ENCODE measurements at regions not wholly inside any gene's neighbourhood (a gene's known extent, or its start where the extent isn't known, plus 50 kb on each side); places are given as distances from the start of the nearest gene placed in this dataset.
"Not testable (repeated sequence)": the region's sequence is repeated elsewhere in the genome, so short reads cannot be mapped to it uniquely, and the experiment has no call there.

- DNase-seq: no peak
Measured at GRCh38 chr3:165984589-165984988, 147.4 kb upstream of the BCHE start.

- peak; percentile 4 to 62 for DNase-seq
Measured at GRCh38 chr3:165983284-165983683, 146.1 kb upstream of the BCHE start.

- no peak for DNase-seq
Measured at GRCh38 chr3:165981318-165981717, 144.1 kb upstream of the BCHE start.

- not testable (repeated sequence) for DNase-seq
Measured at GRCh38 chr3:165960825-165961224, 123.6 kb upstream of the BCHE start.

DNA sequence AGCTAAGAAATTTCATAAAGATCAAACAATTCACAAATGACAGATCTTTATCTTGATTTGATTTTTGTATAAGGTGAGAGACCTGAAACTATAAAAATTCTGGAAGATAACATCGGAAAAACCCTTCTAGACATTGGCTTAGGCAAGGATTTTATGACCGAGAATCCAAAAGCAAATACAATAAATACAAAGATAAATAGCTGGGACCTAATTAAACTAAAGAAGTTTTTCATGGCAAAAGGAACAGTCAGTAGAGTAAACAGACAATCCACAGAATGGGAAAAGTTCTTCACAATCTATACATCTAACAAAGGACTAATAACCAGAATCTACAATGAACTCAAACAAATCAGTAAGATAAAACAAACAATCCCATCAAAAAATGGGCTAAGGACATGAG lies 116.9 kb upstream of the BCHE start:
- no peak for DNase-seq

DNA sequence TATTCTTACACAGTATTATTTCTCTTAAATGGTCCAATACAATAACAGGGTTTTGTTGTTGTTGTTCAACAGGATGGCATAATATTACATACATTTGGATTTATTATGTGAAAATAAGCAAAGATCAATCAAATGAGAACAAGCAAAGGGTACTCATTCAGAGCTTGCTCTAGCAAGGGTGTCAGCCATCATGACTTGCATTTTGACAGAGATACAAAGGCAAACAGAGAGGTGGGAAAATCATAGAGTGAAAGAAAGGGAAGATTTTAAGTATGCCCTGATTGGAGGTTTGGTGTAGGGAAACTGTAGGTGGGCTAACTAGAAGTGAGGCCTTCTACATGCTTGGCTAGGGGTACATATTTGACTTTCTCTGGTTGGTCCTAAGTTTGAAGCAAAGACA lies 109.1 kb upstream of the BCHE start:
- DNase-seq: no peak

- no peak for DNase-seq
Measured at GRCh38 chr3:165938986-165939540, 101.8 kb upstream of the BCHE start.

- not testable (repeated sequence) for DNase-seq
Measured at GRCh38 chr3:165936081-165936480, 98.9 kb upstream of the BCHE start.

- DNase-seq: not testable (repeated sequence)
Measured at GRCh38 chr3:165924301-165924791, 87.1 kb upstream of the BCHE start.

DNA sequence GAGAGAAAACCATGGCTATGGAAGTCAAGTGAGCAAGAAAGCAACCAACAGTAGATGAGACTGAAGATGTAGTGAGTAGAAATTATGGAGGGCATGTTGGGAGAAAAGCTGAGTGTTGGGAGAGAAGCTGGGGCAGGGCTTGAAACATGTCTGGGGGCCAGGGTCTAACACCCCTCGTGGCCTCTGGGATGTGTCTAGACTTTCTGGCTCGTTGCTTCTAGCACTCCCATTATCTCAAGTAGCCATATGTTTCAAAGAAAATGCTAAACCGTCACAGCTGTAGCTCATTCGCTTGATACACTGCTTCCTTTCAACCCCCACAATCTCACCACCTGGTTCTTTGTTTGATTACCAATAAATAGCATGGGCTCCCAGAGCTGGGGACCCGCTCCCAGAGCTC lies 83.8 kb upstream of the BCHE start:
- no peak for DNase-seq

DNA sequence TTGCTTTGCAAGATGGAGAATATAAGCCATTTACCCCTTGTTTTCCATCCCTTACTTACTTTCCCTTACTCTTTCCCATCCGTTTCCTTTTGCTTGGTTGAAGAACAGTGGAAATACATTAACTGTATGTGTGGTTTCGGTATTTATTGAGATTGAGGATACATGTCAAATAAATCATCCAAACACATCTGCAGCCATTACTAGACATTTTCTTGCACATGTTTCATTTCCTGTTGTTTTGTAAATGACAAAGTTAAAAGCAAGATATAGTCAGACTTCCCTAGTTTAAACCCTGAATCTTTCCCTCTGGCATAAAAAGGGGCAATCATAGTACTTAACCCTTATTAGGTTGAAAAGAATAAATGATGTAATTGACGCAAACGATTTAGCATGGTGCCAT lies 82.1 kb upstream of the BCHE start:
- no peak for DNase-seq

GRCh38 chr3:165918657-165918979 lies 81.4 kb upstream of the BCHE start:
- no peak for DNase-seq

- not testable (repeated sequence) for DNase-seq
Measured at GRCh38 chr3:165917938-165918656, 80.9 kb upstream of the BCHE start.

DNA sequence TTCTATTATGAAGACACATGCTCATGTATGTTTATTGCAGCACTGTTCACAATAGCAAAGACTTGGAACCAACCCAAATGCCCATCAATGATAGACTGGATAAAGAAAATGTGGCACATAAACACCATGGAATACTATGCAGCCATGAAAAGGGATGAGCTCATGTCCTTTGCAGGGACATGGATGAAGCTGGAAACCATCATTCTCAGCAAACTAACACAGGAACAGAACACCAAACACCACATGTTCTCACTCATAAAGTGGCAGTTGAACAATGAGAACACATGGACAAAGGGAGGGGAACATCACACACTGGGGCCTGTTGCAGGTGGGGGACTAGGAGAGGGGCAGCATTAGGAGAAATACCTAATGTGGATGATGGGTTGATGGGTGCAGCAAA lies 77.9 kb upstream of the BCHE start:
- DNase-seq: not testable (repeated sequence)

DNA sequence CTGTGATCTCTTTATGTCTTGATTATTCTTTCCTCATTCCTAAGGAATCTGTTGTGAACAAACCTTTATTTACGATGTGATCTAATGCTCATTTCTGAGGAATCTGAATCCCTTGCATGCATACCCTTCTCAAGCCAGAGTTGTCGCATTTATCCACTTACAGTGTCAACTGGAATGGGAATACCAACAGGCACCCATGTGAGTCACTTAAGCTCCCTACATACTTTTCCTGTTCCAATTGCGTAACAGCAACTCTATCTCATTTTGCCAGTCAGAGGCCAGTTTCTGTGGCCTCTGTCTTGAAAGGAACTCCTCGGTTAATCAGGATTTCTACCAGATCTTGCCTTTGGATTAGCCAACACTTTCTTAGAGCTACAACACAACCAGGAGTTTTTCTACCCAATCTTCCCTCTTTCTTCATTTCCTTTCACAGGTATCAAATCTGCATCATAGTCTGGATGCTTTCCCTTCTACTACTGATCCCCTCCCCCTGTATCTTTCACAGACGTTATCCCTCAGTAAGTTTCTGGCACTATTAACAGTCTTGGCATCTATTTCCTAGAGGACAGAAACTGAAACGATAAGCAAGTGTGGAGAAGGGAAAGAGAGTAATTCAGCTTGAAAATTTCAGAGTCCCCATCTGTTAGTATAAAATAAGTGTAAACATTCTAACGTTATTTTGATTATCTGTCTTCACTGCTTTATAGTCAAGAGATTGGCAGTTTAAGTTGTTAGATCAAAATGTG lies 66.8 kb upstream of the BCHE start:
- no peak for DNase-seq

- no peak for DNase-seq
Measured at GRCh38 chr3:165899066-165899465, 61.8 kb upstream of the BCHE start.

DNA sequence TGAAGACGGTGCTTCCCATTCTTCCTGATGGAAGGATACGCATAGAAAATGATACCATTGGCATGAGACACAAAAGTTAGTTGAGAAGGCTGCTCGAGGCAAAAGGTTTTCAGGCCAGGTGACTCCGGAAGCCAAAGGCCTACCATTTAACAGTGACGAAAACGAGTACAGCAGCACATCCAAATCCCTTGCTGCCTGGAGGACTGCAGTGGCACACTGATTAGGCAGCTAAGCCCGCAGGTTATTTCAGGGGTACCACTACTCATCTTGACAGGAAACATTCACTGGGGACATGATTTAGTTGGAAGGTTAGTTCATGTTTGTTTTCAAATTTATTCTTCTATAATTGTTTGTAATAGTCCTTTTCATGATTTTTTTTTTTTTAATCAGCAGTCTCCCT lies 59.9 kb upstream of the BCHE start:
- no peak for DNase-seq

GRCh38 chr3:165895919-165896318 lies 58.7 kb upstream of the BCHE start:
- DNase-seq: peak in 1 of 2 experiments; percentile 14

DNA sequence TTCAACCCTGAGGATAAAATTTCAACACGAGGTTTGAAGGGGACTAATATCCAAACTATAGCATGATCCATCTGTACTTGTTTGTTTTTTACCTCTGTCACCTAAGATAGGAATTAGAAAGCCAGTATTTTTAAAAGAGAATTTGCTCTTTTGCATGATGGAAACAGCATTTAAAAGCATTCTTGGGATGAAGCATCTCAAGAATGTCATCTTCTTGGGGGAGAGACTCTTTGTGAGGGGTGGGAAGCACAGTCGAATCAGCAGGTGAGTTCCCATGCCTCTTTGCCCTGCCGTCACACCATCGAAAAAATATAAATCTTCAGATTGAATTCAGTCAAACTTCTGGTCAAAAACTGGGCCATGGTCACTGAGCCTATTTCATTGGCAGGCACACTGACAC lies 55.3 kb upstream of the BCHE start:
- DNase-seq: no peak
